ENCODE measurements at regions not wholly inside any gene's neighbourhood (a gene's known extent, or its start where the extent isn't known, plus 50 kb on each side); places are given as distances from the start of the nearest gene placed in this dataset.

DNA sequence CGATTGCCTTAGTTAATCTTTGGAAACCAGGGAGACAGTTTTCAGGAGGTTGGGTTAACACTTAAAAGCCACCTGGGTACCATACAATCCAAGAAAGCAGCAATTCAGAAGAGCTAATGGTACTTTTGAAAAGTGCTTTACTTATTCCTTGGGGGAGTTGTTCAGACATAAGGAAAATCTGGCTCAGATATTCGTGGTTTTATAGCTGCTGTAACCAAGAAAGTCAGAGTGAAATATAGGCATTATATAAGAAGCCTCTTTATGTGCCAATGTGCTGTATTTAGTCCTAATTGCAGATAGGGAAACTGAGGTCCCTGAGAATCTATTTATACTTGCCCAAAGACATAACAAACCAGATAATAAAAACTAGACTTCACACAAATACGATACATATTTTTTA is 387.5 kb downstream of the COG6 start:
- TF ChIP-seq TARDBP (IDR thresholded peaks at IDR 0.05) = no peak
- TF ChIP-seq BHLHE40 (IDR thresholded peaks at IDR 0.05; ENCODE audit: borderline replicate concordance) = no peak
- no peak for TF ChIP-seq LEF1 (IDR thresholded peaks at IDR 0.05; ENCODE audit: borderline replicate concordance)
- TF ChIP-seq FOXK2 (IDR thresholded peaks at IDR 0.05) = no peak
- TF ChIP-seq ELF4 (IDR thresholded peaks at IDR 0.05) = no peak
- TF ChIP-seq ARNT (IDR thresholded peaks at IDR 0.05) = no peak
- TF ChIP-seq, protein P1, sequence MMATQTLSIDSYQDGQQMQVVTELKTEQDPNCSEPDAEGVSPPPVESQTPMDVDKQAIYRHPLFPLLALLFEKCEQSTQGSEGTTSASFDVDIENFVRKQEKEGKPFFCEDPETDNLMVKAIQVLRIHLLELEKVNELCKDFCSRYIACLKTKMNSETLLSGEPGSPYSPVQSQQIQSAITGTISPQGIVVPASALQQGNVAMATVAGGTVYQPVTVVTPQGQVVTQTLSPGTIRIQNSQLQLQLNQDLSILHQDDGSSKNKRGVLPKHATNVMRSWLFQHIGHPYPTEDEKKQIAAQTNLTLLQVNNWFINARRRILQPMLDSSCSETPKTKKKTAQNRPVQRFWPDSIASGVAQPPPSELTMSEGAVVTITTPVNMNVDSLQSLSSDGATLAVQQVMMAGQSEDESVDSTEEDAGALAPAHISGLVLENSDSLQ (IDR thresholded peaks at IDR 0.05) = no peak
- TF ChIP-seq NFRKB (IDR thresholded peaks at IDR 0.05) = no peak
- no peak for TF ChIP-seq FOXM1 (IDR thresholded peaks at IDR 0.05; ENCODE audit: borderline replicate concordance)
- TF ChIP-seq SP1 (IDR thresholded peaks at IDR 0.05) = no peak
- TF ChIP-seq HDGF (IDR thresholded peaks at IDR 0.05; ENCODE audit: borderline replicate concordance) = no peak
- TF ChIP-seq SUZ12 (IDR thresholded peaks at IDR 0.05) = no peak
- no peak for TF ChIP-seq L3MBTL2 (conservative IDR thresholded peaks at IDR 0.05)
- TF ChIP-seq ZNF384 (IDR thresholded peaks at IDR 0.05) = no peak
